OCI-M2 (cell line): ENCODE measurements at regions not wholly inside any gene's neighbourhood (a gene's known extent, or its start where the extent isn't known, plus 50 kb on each side); places are given as distances from the start of the nearest gene placed in this dataset.

ENCODE experiments used
- DNase-seq: peaks from one replicate; lab custom pipeline; 2025; ENCODE audit not compliant: unreplicated experiment; lab: John Stamatoyannopoulos, UW

- no peak for DNase-seq
Observed at GRCh38 chr16:85385463-85386331, 227.4 kb upstream of the GSE1 start.

GRCh38 chr16:85386467-85387170 is 226.5 kb upstream of the GSE1 start:
- DNase-seq: no peak

GRCh38 chr16:85387171-85387507 is 226.0 kb upstream of the GSE1 start:
- DNase-seq: no peak

- no peak for DNase-seq
Observed at GRCh38 chr16:85387731-85388295, 225.3 kb upstream of the GSE1 start.

GRCh38 chr16:85389679-85390470 is 223.2 kb upstream of the GSE1 start:
- no peak for DNase-seq

GRCh38 chr16:85390511-85391174 is 222.5 kb upstream of the GSE1 start:
- DNase-seq: no peak

GRCh38 chr16:85391175-85391707 is 221.9 kb upstream of the GSE1 start:
- no peak for DNase-seq

- no peak for DNase-seq
Observed at GRCh38 chr16:85391769-85392583, 221.1 kb upstream of the GSE1 start.

- DNase-seq: no peak
Observed at GRCh38 chr16:85392756-85393673, 220.1 kb upstream of the GSE1 start.

GRCh38 chr16:85393674-85394451 is 219.3 kb upstream of the GSE1 start:
- DNase-seq: no peak

GRCh38 chr16:85394456-85395206 is 218.5 kb upstream of the GSE1 start:
- DNase-seq: no peak

GRCh38 chr16:85395207-85395912 is 217.8 kb upstream of the GSE1 start:
- no peak for DNase-seq

- no peak for DNase-seq
Observed at GRCh38 chr16:85395913-85396878, 216.9 kb upstream of the GSE1 start.

GRCh38 chr16:85396879-85397871 is 215.9 kb upstream of the GSE1 start:
- no peak for DNase-seq
